Neural progenitor cell (in vitro differentiated cells): ENCODE measurements at regions not wholly inside any gene's neighbourhood (a gene's known extent, or its start where the extent isn't known, plus 50 kb on each side); places are given as distances from the start of the nearest gene placed in this dataset.

Experiments
- CTCF ChIP-seq: fragments of 200-600 bp; sonication (generic); IDR thresholded peaks from 2 replicates; pipeline ENCODE4 v1.5.1; 2017; ENCODE audit warnings: antibody characterized with exemption, mild to moderate bottlenecking
- EZH2 ChIP-seq: fragments of 200-600 bp; sonication (generic); IDR thresholded peaks from 2 replicates; pipeline ENCODE4 v1.6.1; 2017; ENCODE audit warnings: antibody characterized with exemption, mild to moderate bottlenecking, moderate library complexity

GRCh38 chr2:228652366-228652765 lies 470.9 kb upstream of the SPHKAP start:
- TF ChIP-seq CTCF (no peak), EZH2 (no peak)
